Mucosa of stomach (tissue), 1 donor: ENCODE measurements at regions not wholly inside any gene's neighbourhood (a gene's known extent, or its start where the extent isn't known, plus 50 kb on each side); places are given as distances from the start of the nearest gene placed in this dataset.
"Not testable (repeated sequence)": the region's sequence is repeated elsewhere in the genome, so short reads cannot be mapped to it uniquely, and the experiment has no call there.

Experiments used
- H3K27me3 ChIP-seq: one replicate; pipeline ENCODE4 v1.7.0; 2013; ENCODE audit warnings: mild to moderate bottlenecking, low read length; ENCODE audit not compliant: control insufficient read depth, insufficient read depth
- H3K36me3 ChIP-seq: one replicate; pipeline ENCODE4 v1.7.0; 2013; ENCODE audit warnings: low read length; ENCODE audit not compliant: control insufficient read depth, insufficient read depth
- H3K4me1 ChIP-seq: one replicate; pipeline ENCODE4 v1.7.0; 2013; ENCODE audit warnings: mild to moderate bottlenecking, low read length; ENCODE audit not compliant: control insufficient read depth, insufficient read depth
- H3K4me3 ChIP-seq: one replicate; pipeline ENCODE4 v1.7.0; 2013; ENCODE audit warnings: low read length
- H3K9ac ChIP-seq: one replicate; pipeline ENCODE4 v1.7.0; 2013; ENCODE audit warnings: mild to moderate bottlenecking, low read length, moderate library complexity
- H3K9me3 ChIP-seq: one replicate; pipeline ENCODE4 v1.7.0; 2013; ENCODE audit warnings: mild to moderate bottlenecking, low read length, moderate library complexity; ENCODE audit not compliant: control insufficient read depth
- donor health status: Pancreatic carcinoma.

GRCh38 chr2:226087505-226088365, 688.2 kb downstream of the NYAP2 start:
- H3K36me3 ChIP-seq = no peaks in the 10 kb centered on the region
- H3K9me3 ChIP-seq = no peaks in the 10 kb centered on the region
- H3K4me1 ChIP-seq = no peaks in the 10 kb centered on the region
- H3K4me3 ChIP-seq = no peak overlapping the region
- no peak overlapping the region for H3K9ac ChIP-seq
- H3K27me3 ChIP-seq = no peaks in the 10 kb centered on the region

- no peaks in the 10 kb centered on the region for H3K4me1 ChIP-seq
- H3K27me3 ChIP-seq = no peaks in the 10 kb centered on the region
- no peak overlapping the region for H3K4me3 ChIP-seq
- no peak overlapping the region for H3K9ac ChIP-seq
- H3K36me3 ChIP-seq = no peaks in the 10 kb centered on the region
- H3K9me3 ChIP-seq = no peaks in the 10 kb centered on the region
Measured at GRCh38 chr2:226087051-226087450, 687.5 kb downstream of the NYAP2 start.

GRCh38 chr2:226086190-226086589, 686.7 kb downstream of the NYAP2 start:
- no peaks in the 10 kb centered on the region for H3K9me3 ChIP-seq
- no peaks in the 10 kb centered on the region for H3K36me3 ChIP-seq
- no peaks in the 10 kb centered on the region for H3K27me3 ChIP-seq
- no peak overlapping the region for H3K9ac ChIP-seq
- no peaks in the 10 kb centered on the region for H3K4me1 ChIP-seq
- no peak overlapping the region for H3K4me3 ChIP-seq

- H3K4me1 ChIP-seq, H3K9ac ChIP-seq, H3K27me3 ChIP-seq, H3K4me3 ChIP-seq, H3K9me3 ChIP-seq, H3K36me3 ChIP-seq: not testable (repeated sequence)
Measured at GRCh38 chr2:226085425-226085824, 685.9 kb downstream of the NYAP2 start.

GRCh38 chr2:226080334-226080733, 680.8 kb downstream of the NYAP2 start:
- no peaks in the 10 kb centered on the region for H3K27me3 ChIP-seq
- no peak overlapping the region for H3K9ac ChIP-seq
- H3K9me3 ChIP-seq = no peaks in the 10 kb centered on the region
- no peaks in the 10 kb centered on the region for H3K4me1 ChIP-seq
- no peak overlapping the region for H3K4me3 ChIP-seq
- H3K36me3 ChIP-seq = no peaks in the 10 kb centered on the region

- H3K4me1 ChIP-seq = no peaks in the 10 kb centered on the region
- H3K4me3 ChIP-seq = no peak overlapping the region
- no peaks in the 10 kb centered on the region for H3K9me3 ChIP-seq
- H3K36me3 ChIP-seq = no peaks in the 10 kb centered on the region
- H3K27me3 ChIP-seq = no peaks in the 10 kb centered on the region
- no peak overlapping the region for H3K9ac ChIP-seq
Measured at GRCh38 chr2:226079671-226080181, 680.2 kb downstream of the NYAP2 start.

- no peak overlapping the region for H3K9ac ChIP-seq
- H3K27me3 ChIP-seq = no peaks in the 10 kb centered on the region
- no peak overlapping the region for H3K4me3 ChIP-seq
- H3K36me3 ChIP-seq = no peaks in the 10 kb centered on the region
- no peaks in the 10 kb centered on the region for H3K4me1 ChIP-seq
- no peaks in the 10 kb centered on the region for H3K9me3 ChIP-seq
Measured at GRCh38 chr2:226079196-226079595, 679.7 kb downstream of the NYAP2 start.

GRCh38 chr2:226078666-226079065, 679.2 kb downstream of the NYAP2 start:
- Histone ChIP-seq H3K4me1 (no peaks in the 10 kb centered on the region), H3K36me3 (no peaks in the 10 kb centered on the region), H3K9ac (no peak overlapping the region), H3K27me3 (no peaks in the 10 kb centered on the region), H3K4me3 (no peak overlapping the region), H3K9me3 (no peaks in the 10 kb centered on the region)

- Histone ChIP-seq H3K4me1 (no peaks in the 10 kb centered on the region), H3K4me3 (no peak overlapping the region), H3K27me3 (no peaks in the 10 kb centered on the region), H3K9me3 (no peaks in the 10 kb centered on the region), H3K9ac (no peak overlapping the region), H3K36me3 (no peaks in the 10 kb centered on the region)
Measured at GRCh38 chr2:226077841-226078240, 678.3 kb downstream of the NYAP2 start.

- Histone ChIP-seq H3K36me3 (no peaks in the 10 kb centered on the region), H3K27me3 (no peaks in the 10 kb centered on the region), H3K9ac (no peak overlapping the region), H3K4me1 (no peaks in the 10 kb centered on the region), H3K9me3 (no peaks in the 10 kb centered on the region), H3K4me3 (no peak overlapping the region)
Measured at GRCh38 chr2:226077031-226077430, 677.5 kb downstream of the NYAP2 start.

- Histone ChIP-seq H3K9me3 (no peaks in the 10 kb centered on the region), H3K36me3 (no peaks in the 10 kb centered on the region), H3K4me1 (no peaks in the 10 kb centered on the region), H3K27me3 (no peaks in the 10 kb centered on the region), H3K9ac (no peak overlapping the region), H3K4me3 (no peak overlapping the region)
Measured at GRCh38 chr2:226076529-226076928, 677.0 kb downstream of the NYAP2 start.

GRCh38 chr2:226074391-226074790, 674.9 kb downstream of the NYAP2 start:
- H3K4me1 ChIP-seq = no peaks in the 10 kb centered on the region

More at GRCh38 chr2:226074391-226074790, 674.9 kb downstream of the NYAP2 start:
- Histone ChIP-seq H3K4me3 (no peak overlapping the region), H3K36me3 (no peaks in the 10 kb centered on the region), H3K9me3 (no peaks in the 10 kb centered on the region), H3K9ac (no peak overlapping the region), H3K27me3 (no peaks in the 10 kb centered on the region)
